ENCODE measurements at regions not wholly inside any gene's neighbourhood (a gene's known extent, or its start where the extent isn't known, plus 50 kb on each side); places are given as distances from the start of the nearest gene placed in this dataset.
"Not testable (repeated sequence)": the region's sequence is repeated elsewhere in the genome, so short reads cannot be mapped to it uniquely, and the experiment has no call there.

DNA sequence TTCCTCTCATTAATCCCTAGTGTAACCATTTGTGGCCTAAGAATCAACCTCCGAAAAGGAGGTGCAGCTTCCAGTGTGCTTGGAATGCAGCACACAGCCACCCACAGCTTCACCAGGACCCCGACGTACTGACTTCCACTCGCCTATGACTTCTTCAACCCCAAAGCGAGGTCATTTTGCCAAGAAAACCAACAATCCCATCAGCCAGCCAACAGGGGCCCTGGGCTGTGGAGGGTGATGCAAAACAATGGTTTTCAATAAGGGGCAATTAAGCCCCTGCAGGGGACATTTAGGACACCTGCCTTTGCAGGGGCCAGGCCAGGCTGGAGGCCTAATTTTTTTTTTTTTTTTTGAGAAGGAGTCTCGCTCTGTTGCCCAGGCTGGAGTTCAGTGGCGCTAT lies 158.1 kb upstream of the SKOR2 start:
- DNase-seq (ENCODE audit: low read depth) = no peak

DNA sequence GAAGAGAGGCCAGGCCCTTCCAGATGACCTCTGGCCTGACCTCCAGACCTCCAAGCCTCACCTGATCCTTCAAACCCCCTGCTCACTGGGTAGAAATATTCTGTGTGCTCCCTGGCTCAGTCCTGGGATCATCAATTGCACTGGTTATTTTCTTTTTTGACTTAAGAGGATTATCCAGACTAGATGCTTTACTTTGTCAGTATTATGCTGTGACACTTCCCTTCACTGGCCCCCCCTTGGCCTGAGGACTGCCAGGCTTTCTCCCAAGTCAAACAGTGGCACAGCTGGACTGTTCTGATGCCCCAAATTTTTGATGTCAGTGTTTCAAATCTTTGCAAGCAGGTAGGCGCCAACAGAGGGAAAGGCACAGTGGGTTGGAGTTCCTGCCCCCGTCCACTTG lies 156.3 kb upstream of the SKOR2 start:
- no peak for DNase-seq (ENCODE audit: low read depth)

DNA sequence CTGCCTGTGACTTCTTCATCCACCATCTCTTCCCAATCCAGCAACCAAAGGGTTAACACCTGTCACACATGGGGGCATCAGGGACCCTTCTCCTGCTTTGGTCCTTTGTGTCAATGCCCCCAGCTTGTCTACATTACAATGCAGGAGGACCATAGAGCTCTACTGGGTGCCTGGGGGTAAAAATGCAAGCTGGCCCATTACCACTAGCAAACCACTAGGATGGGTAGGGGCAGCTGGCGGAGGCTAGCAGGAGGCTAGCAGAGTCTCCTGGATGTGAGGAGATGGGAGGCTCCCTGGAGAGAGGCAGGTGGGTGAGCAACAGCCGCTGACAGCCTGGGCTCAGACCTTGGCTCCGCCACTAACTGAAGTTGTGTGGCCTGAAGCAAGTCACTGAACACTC lies 153.4 kb upstream of the SKOR2 start:
- no peak for DNase-seq (ENCODE audit: low read depth)

DNA sequence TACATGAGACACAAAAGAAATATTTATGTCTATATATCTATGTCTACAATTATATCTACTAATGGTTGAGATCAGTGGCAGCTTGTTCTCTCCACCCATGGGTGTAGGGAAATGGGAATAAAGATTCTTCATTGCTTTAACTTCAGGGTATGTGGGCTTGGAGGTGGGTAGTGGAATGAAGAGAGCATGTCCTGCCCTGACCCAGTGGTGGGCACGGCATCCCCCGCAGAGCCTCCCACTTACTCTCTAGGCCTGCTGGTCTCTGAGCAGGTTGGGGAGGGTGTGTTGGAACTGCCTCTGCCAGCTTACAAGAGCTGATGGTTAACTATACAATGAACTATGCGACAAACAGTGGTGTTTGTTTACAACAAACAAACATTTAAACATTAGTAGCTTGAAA lies 152.5 kb upstream of the SKOR2 start:
- no peak for DNase-seq (ENCODE audit: low read depth)

DNA sequence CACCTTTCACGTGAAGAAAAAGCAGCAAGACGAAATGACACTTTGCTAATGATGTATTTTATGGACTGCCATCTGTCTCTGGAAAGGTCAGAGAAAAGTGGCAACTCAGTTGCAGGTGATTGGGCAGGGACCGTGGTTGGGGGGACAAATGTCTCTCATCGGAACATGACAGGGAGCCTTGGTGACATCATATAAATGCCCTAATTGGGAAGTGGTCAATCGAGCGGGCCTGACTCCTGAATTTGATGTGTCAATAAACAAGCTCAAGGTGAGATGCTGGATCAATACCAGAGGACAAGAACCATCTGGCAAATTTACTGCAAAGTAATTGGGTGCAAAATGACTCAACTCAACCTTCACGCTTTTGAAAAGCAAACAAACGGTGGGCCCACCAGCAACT lies 151.9 kb upstream of the SKOR2 start:
- no peak for DNase-seq (ENCODE audit: low read depth)

DNA sequence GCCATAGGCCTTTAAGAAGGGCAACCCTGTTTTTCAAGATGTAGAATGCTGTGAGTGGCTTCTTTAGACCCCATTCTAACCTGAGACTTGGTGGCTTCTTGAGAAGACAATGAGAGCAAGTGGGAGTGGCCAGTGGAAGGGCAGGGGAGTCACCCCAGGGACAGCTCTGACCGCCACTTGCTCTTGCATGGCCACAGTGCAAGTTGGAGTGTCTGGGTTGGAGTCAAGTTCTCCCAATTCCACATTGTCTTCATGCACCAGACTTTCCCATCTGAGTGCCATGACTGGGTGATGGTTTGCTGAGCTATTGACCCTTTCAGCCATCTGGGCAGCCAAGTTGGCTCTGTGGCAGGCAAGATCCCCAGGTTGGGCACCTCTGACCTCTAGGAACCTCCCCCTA lies 148.0 kb upstream of the SKOR2 start:
- no peak for DNase-seq (ENCODE audit: low read depth)

DNA sequence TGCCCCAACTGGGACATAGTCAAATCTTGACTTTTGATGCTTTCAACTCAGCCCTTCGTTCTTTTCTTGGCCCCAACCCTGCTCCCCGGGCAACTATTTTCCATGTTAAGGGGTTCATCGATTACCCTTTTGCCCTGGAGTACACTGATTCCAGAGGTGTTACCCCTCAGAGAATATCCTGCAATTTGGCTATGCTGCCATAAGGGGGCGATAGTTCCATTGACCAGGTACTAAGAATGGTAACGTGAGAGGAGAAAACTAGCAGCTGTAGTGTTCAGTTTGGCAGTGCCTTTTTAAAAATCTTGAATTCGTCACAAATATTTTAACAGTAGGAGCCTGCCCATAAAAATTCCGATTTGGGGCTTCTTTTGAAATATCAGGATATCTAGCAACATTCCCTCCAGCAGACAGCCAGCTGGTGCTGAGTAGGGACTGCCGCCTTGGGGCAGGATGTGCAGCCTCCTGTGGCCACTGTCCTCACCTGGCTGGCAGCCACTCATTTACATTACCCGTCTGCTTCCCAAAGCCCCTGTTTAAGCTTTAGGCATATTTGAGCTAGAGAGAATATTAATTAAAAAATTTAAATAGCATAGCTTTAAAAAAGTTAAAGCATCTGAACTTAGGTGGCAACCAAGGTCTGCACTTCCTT lies 146.3 kb upstream of the SKOR2 start:
- DNase-seq (ENCODE audit: low read depth) = no peak

DNA sequence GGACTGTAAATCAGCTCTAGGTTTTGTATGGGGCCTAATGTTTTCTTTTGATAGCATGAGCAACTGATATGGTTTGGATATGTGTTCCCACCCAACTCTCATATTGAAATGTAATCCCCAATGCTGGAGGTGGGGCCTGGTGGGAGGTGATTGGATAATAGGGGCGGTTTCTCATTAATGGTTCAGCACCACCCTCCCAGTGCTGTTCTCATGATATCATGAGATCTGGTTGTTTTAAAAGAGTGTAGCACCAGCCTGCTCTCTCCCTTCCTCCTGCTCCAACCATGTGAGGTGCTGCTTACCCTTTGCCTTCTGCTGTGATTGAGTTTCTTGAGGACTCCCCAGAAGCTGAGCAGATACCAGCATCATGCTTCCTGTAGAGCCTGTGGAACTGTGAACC lies 140.2 kb upstream of the SKOR2 start:
- no peak for DNase-seq (ENCODE audit: low read depth)

DNA sequence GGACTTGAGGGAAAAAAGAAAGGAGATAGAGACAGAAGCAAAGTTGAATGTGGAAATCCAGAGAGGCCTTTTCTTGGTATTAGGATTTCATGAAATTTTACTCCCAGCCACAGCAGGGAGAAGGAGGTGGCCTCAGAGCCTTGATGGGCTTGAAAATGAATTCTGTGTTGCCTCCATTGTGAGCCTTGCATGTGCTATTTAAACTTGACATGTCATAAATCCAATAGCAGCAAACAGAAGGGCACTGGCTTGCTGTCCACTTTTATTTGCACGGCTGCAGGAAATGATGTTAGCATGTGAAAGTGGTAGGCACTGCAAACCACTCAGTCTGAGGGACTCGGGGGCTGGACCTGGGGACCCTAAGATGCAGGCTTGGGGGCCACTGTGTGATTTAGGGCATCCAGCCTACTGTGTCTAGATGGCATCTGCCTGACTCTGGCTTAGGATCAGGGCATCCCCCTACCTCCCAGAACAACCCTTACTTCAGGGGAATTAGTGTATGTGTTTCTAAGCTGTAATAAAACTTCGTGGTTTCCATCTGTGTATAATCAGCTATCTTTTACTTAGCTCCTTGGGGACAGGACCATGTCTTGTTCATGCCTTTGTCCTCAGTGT lies 139.1 kb upstream of the SKOR2 start:
- no peak for DNase-seq (ENCODE audit: low read depth)

DNA sequence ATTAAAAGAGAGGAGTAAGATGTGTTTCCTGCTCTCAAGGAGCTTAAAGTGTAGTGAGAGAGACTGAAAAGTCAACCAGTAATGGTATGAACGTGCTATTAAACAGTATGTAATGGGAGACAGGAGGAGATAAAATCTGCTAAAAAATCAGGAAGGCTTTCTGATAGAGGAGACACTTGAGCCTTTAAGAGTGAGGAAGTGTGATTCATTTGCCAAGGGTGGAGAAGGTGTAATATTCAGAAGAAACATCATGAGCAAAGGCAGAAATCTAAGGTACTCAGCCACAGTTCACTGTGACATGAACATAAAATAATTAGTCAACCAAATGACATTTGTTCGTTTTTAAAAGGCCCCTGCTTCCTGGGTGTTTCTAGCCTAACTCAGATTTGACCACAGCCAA lies 137.8 kb upstream of the SKOR2 start:
- no peak for DNase-seq (ENCODE audit: low read depth)

DNA sequence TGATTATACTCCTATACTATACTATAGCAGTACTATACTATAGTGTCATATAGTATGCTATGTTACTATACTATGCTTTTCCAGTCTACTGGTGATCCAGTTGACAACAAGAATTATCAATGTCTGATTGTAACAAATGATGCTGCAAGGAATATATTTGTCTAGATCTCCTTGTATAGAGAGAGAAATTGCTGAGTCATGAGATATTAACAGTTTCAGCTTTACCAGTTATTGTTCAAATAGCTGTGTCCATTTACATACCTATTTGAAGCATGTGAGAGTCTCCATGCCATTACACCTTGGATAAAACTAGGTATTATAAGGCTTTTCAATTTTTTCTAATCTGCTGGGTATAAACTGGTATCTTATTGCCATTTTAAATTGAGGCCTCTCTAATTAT lies 136.4 kb upstream of the SKOR2 start:
- DNase-seq (ENCODE audit: low read depth) = no peak

DNA sequence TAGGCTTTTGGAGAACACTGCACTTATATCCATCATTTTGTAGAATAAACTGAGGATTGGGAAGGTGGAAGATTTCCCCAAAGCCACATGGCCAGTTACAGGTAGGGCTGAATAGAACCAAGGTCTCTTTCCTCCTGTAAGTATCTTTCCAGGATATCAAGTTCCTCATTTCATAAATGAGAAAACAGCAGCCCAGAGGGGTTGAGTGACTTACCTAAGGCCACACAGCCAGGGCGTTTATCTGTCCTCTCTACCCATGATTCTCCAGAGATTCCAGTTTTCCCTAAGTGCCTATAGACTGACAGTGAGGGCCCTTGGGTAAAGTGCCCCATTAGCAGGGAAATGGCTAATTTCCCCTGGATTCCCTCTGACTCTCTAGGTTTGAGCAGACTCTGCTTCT lies 132.3 kb upstream of the SKOR2 start:
- no peak for DNase-seq (ENCODE audit: low read depth)

DNA sequence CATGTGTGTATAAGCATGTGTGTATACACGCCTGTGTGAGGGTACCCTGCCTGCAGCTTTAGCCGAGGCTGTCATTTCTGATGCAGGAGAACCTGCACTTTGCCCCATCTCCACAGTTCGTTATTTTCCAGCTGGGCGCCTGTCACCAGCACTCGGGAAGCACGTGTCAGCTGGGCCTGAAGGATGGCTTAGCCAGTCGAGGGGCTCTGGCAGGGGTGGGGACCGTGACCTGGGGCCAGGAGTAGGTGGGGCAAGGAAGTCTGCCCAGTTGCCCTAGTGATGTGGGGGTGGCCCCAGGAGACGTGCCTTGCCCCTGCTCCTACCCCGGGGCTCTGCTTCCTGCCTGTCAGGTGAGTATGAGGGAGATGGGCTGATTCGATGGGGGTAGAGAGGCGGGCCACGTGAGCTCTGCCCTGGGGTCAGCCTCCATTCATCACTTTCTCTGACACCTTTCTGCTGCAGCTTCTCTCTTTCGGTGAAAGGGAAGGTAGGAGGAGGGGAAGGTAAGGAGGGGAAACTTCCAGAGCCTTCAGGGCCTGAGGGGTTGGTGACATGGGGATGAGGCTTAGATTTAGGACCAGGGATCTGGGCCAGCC lies 130.6 kb upstream of the SKOR2 start:
- no peak for DNase-seq (ENCODE audit: low read depth)

DNA sequence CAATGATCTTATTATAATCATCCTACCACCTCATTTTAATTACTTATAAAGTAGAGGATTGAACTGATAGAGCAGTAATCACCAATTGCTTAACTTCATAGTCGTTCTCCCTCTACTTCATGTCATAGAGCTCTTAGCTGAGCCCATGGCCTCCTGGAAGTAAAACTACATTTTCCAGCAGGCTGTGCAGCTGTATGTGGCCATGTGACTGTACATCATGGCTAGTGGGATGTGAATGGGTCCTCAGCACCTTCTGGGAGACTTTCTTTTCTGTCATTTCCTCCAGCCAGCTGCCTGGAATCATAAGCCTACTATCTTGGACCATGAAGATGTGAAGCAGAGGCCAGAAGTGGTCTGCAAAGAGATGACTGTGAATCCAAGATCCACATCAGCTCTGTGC lies 128.7 kb upstream of the SKOR2 start:
- DNase-seq (ENCODE audit: low read depth) = no peak

DNA sequence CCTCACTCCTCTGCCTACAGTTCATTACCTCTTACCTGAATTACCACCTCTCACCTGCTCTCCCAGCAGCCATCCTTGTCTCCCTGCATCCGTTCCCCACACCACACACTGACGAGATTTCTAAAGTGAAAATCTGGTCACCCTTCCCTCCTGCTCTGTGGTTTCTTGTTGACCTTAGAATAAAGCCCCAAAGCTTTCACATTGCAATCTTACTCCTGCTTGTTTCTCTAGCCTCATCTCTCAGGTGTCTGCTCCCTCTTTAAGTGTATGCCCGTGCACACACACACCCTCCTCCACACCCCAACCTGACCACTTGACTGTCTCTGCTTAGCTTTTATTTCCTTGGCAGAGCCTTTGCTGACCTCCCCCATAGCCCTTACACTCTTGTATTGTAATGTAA lies 122.0 kb upstream of the SKOR2 start:
- DNase-seq (ENCODE audit: low read depth) = no peak

DNA sequence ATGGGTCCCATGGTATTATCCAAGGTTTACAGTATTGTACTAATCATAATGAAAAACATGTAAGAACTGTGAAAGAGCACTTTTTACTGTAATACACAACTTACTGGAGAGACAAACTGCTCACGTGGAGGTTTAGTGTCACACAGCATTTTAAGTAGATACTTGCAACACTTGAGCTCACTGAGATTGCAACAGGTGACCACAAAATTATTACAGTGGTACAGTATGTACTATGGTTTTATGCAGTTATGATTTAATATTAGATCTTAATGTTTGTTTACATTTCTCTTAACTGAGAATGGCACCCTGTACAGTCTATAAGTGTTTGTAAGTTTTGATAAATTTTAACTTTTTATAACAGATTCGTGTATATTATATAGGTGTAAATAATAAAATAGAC lies 118.6 kb upstream of the SKOR2 start:
- no peak for DNase-seq (ENCODE audit: low read depth)

DNA sequence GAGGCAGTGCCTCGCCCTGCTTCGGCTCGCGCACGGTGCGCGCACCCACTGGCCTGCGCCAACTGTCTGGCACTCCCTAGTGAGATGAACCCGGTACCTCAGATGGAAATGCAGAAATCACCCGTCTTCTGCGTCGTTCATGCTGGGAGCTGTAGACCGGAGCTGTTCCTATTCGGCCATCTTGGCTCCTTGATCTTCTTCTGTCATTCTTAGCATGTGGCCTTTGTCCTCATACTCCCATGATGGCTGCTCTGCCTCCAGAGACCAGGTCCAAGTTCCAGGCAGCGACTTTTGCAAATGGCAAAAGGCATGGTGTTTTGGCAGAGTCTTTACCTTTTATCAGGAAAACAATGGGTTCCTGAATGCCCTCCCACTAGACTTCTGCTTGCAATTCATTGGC lies 102.6 kb upstream of the SKOR2 start:
- DNase-seq (ENCODE audit: low read depth) = not testable (repeated sequence)

DNA sequence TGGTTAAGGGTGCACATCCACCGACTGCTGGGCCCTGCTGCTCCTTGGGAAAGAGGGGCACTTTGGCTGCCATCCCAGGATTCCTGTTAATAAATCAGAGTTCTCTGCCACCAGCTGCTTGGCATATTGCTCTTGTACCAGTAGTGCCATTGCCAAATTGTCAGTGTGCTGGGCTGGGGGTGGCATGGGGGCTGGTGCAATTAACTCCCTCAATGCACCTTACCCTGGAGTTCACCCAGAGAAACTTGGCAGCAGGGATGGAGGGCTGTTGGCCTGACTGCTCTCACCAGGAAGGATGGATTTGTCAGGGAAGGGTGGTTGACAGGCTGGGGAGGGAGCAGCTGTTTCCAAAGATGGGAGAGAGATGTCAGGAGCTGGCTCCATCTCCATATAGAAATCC lies 94.6 kb upstream of the SKOR2 start:
- no peak for DNase-seq (ENCODE audit: low read depth)

DNA sequence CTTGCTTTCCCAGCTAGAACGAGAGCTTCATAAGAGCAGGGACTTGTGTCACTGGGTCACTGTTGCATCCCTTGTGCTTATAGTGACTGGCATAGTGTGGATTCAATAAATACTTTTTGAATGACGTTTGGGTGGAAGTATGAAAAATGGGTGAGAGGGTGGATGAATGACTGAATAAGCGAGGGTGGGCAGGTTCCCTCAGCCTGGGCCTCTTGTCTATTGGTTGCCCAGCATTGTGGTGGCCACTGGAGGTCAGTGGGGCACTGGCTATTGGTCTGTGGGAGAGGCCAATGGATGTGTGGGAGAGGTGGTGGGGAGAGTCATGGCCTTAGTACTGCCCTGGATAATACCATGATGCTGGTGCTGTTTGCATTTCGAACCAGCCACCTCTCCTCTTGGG lies 93.8 kb upstream of the SKOR2 start:
- no peak for DNase-seq (ENCODE audit: low read depth)

DNA sequence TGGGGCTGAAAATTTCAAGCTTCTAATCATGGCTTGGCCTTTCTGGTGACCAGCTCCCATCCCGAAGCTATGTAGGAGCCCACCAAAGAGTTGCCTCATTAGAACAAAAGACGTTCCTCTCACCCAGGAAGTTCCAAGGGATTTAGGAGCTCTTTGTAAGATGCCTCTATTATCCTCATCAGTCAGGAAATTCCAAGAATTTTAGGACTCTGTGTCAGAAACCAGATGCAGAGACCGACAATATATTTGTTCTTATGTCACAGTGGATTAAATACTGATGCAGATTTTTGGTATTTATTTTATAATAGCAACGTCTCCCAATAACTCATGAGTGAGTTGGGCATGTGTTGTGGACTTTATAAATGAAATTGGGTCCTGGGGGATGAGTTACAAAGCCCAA lies 91.8 kb upstream of the SKOR2 start:
- DNase-seq (ENCODE audit: low read depth) = no peak

DNA sequence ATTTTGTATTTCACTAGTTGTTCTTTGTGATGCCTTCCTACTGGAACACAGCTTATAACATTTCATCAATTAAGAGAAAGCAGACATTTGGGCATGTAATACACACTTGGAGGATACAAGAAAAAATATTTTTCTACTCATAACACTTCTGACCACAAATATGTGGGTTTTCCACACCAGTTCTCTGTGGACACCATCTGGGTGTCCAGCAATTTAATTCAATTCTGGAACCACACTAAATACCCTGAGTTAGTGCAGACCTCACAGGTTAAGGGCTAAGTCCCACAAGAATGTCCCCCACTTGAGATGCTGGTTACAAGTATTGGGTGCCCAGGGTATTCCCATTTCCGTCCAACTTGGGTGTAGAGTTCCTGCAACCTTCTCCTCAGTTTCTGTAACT lies 91.1 kb upstream of the SKOR2 start:
- no peak for DNase-seq (ENCODE audit: low read depth)

DNA sequence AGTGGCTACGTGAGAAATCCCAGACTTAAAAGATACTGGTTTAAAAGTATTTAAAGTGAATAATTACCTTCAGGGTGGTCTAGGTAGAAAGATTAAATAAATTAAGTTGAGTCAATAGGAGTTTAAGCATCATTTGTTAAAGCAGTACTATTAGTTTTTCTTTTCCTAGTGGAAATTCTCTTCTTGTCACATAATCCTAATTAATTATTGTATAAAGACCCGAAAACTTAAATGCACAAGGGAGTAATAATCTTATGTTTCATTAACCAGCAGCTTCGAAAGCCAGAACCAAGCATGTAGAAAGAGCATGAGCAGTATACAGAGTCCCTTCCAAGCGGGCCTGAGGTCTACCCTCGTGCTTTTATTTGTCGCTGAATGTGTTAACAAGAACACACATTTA lies 90.2 kb upstream of the SKOR2 start:
- DNase-seq (ENCODE audit: low read depth) = no peak

DNA sequence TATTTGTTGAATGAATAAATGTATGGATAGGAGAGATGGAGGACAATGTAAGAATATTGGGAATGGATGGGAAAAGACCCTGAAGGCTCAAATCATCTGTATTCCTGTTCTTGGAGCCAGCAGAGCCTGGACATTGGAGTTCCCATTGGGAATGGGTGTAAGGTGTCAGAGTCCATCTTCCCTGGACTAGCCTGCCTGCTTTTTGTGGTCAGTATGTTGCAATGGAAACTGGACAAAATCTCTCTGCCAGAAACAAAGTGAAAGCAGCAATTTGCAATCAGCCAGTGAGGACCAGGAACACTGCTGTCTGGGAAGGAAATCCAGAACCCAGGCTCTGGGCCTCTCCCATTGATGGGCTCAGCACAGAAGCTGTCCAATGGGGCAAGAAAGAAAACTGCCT lies 83.5 kb upstream of the SKOR2 start:
- DNase-seq (ENCODE audit: low read depth) = no peak
